SK-N-SH (cell line): ENCODE measurements at regions not wholly inside any gene's neighbourhood (a gene's known extent, or its start where the extent isn't known, plus 50 kb on each side); places are given as distances from the start of the nearest gene placed in this dataset.

Experiments
- CTCF ChIA-PET: fragments of 300-600, 350-600 bp; formaldehyde crosslinking; extraction: SDS; loops from one replicate; lab custom pipeline; 2021; lab: Yijun Ruan, JAX
- POLR2A ChIA-PET: fragments of 350-600 bp; sonication (Branson Sonifier 250); formaldehyde crosslinking; extraction: SDS; loops from one replicate; lab custom pipeline; 2020; ENCODE audit warnings: antibody characterized with exemption, inconsistent platforms; lab: Yijun Ruan, JAX
- DNase-seq: peaks from one replicate; pipeline ENCODE4 v3.0.0; 2012
- H2AFZ ChIP-seq: fragments of 200-600 bp; sonication (generic); 2 replicates; pipeline ENCODE4 v1.8.1; 2016; ENCODE audit warnings: antibody characterized with exemption, mild to moderate bottlenecking, low read depth
- H3F3A ChIP-seq: fragments of 200-600 bp; sonication (generic); replicated peaks from 2 replicates; pipeline ENCODE3; 2016; ENCODE audit warnings: antibody characterized with exemption, mild to moderate bottlenecking; ENCODE audit not compliant: insufficient read depth
- H3K27ac ChIP-seq, 2 experiments: fragments of 200-500 bp in 1 of 2; fragments of 200-600 bp in 1 of 2; sonication (Bioruptor generic) in 1 of 2; sonication (generic), shearing (Covaris generic) in 1 of 2; 2 replicates each; pipeline versions ENCODE4 v1.5.1 to v1.6.1; 2014 to 2016; ENCODE audit warnings: low read depth in 2 of 2, inconsistent platforms in 1 of 2, low read length in 1 of 2, mild to moderate bottlenecking in 1 of 2, mixed read lengths in 1 of 2
- H3K27me3 ChIP-seq: fragments of 200-600 bp; sonication (generic), shearing (Covaris generic); 2 replicates; pipeline ENCODE4 v1.6.1; 2016; ENCODE audit warnings: mixed run types; ENCODE audit not compliant: insufficient read depth
- H3K36me3 ChIP-seq, 2 experiments: fragments of 200-500 bp in 1 of 2; fragments of 200-600 bp in 1 of 2; sonication (Bioruptor generic) in 1 of 2; sonication (generic) in 1 of 2; replicated peaks in 1 of 2; 2 replicates each; pipeline versions ENCODE3 to v1.5.1; 2014 to 2016; ENCODE audit warnings: low read length in 1 of 2, mild to moderate bottlenecking in 1 of 2; ENCODE audit not compliant: insufficient read depth in 2 of 2, control insufficient read depth in 1 of 2
- H3K4me1 ChIP-seq, 2 experiments: fragments of 200-500 bp in 1 of 2; fragments of 200-600 bp in 1 of 2; sonication (Bioruptor generic) in 1 of 2; sonication (generic), shearing (Covaris generic) in 1 of 2; 2 replicates each; pipeline versions ENCODE4 v1.5.1 to v1.6.1; 2014 to 2016; ENCODE audit warnings: low read depth in 1 of 2, low read length in 1 of 2, mixed run types in 1 of 2; ENCODE audit not compliant: insufficient read depth in 2 of 2, control insufficient read depth in 1 of 2
- H3K4me2 ChIP-seq: fragments of 200-600 bp; sonication (generic), shearing (Covaris generic); 2 replicates; pipeline ENCODE4 v1.6.1; 2017; ENCODE audit warnings: mixed run types
- H3K4me3 ChIP-seq, 2 experiments: fragments of 200-500 bp in 1 of 2; fragments of 200-600 bp in 1 of 2; sonication (Bioruptor generic) in 1 of 2; sonication (generic), shearing (Covaris generic) in 1 of 2; 2 replicates each; pipeline versions ENCODE4 v1.5.1 to v1.8.1; 2014 to 2016; ENCODE audit warnings: low read depth in 2 of 2, inconsistent platforms in 1 of 2, low read length in 1 of 2, mild to moderate bottlenecking in 1 of 2, mixed read lengths in 1 of 2, moderate library complexity in 1 of 2
- H3K79me2 ChIP-seq: fragments of 200-600 bp; sonication (generic); 2 replicates; pipeline ENCODE4 v1.8.1; 2017; ENCODE audit warnings: mild to moderate bottlenecking; ENCODE audit not compliant: insufficient read depth
- H3K9ac ChIP-seq: fragments of 200-600 bp; sonication (generic); 2 replicates; pipeline ENCODE4 v1.6.1; 2017; ENCODE audit warnings: mixed run types
- H3K9me2 ChIP-seq: fragments of 200-600 bp; sonication (generic); 2 replicates; pipeline ENCODE4 v1.6.1; 2017; ENCODE audit warnings: mixed run types
- H3K9me3 ChIP-seq: fragments of 200-600 bp; sonication (generic); 2 replicates; pipeline ENCODE4 v1.6.1; 2017; ENCODE audit warnings: mixed run types, mild to moderate bottlenecking, moderate library complexity
- H4K20me1 ChIP-seq: fragments of 200-600 bp; sonication (generic); 2 replicates; pipeline ENCODE4 v1.6.1; 2017; ENCODE audit warnings: mild to moderate bottlenecking, mixed run types; ENCODE audit not compliant: insufficient read depth
- CTCF ChIP-seq: fragments of 200-600 bp; sonication (generic); IDR thresholded peaks from 2 replicates; pipeline ENCODE4 v1.6.1; 2017; ENCODE audit warnings: antibody characterized with exemption, mild to moderate bottlenecking, moderate library complexity
- ELF1 ChIP-seq: IDR thresholded peaks from 2 replicates; pipeline ENCODE4 v1.4.0; 2012
- EP300 ChIP-seq, 2 experiments: IDR thresholded peaks; 2 replicates each; pipeline versions ENCODE4 v1.4.0 to v1.6.1; 2012; ENCODE audit warnings: borderline replicate concordance in 1 of 2, low read depth in 1 of 2, low read length in 1 of 2
- FOXJ3 ChIP-seq: sonication (generic); formaldehyde crosslinking; IDR thresholded peaks from 2 replicates; pipeline ENCODE4 v1.5.1; 2020; ENCODE audit warnings: mild to moderate bottlenecking, missing genetic modification reagents
- JUND ChIP-seq: IDR thresholded peaks from 2 replicates; pipeline ENCODE4 v1.4.0; 2012
- MEF2A ChIP-seq: IDR thresholded peaks from 2 replicates; pipeline ENCODE4 v1.4.0; 2012; ENCODE audit warnings: low read depth, borderline replicate concordance
- NFIC ChIP-seq: IDR thresholded peaks from 2 replicates; pipeline ENCODE4 v1.4.0; 2012; ENCODE audit warnings: borderline replicate concordance
- NRF1 ChIP-seq: IDR thresholded peaks from 2 replicates; pipeline ENCODE4 v1.6.1; 2012; ENCODE audit warnings: low read depth, mild to moderate bottlenecking, low read length
- RAD21 ChIP-seq: IDR thresholded peaks from 2 replicates; pipeline ENCODE4 v1.6.1; 2012; ENCODE audit warnings: mild to moderate bottlenecking, low read length
- RXRA ChIP-seq: IDR thresholded peaks from 2 replicates; pipeline ENCODE4 v1.4.0; 2012; ENCODE audit warnings: low read depth, mild to moderate bottlenecking, borderline replicate concordance
- SIN3A ChIP-seq: IDR thresholded peaks from 2 replicates; pipeline ENCODE4 v1.6.1; 2012; ENCODE audit warnings: low read depth, mild to moderate bottlenecking, low read length, moderate library complexity, borderline replicate concordance
- TAF1 ChIP-seq: IDR thresholded peaks from 2 replicates; pipeline ENCODE4 v1.6.1; 2012; ENCODE audit warnings: low read depth, mild to moderate bottlenecking, low read length, moderate library complexity, borderline replicate concordance
- TCF12 ChIP-seq: IDR thresholded peaks from 2 replicates; pipeline ENCODE4 v1.4.0; 2012
- TEAD4 ChIP-seq: IDR thresholded peaks from 2 replicates; pipeline ENCODE4 v1.4.0; 2012; ENCODE audit warnings: mild to moderate bottlenecking, borderline replicate concordance; ENCODE audit not compliant: insufficient read depth
- USF2 ChIP-seq: fragments of 150-350 bp; IDR thresholded peaks from 2 replicates; pipeline ENCODE4 v1.6.1; 2017; ENCODE audit warnings: antibody characterized with exemption, low read length, low read depth, borderline replicate concordance
- YY1 ChIP-seq: IDR thresholded peaks from 2 replicates; pipeline ENCODE4 v1.4.0; 2012; ENCODE audit warnings: low read depth, mild to moderate bottlenecking
- WGBS: methylation state at CpG from one replicate; pipeline ENCODE4 v1.1.6; 2017; ENCODE audit warnings: low lambda C conversion rate; 5-methylcytosine and 5-hydroxymethylcytosine counted together

GRCh38 chr15:47951781-47952180, 169.0 kb upstream of the SLC24A5 start:
- H3K9me2 ChIP-seq, result no peaks in the 10 kb centered on the region
- no peak overlapping the region for H2AFZ ChIP-seq
- H3K36me3 ChIP-seq, result no peaks in the 10 kb centered on the region
- CTCF ChIA-PET, result no interaction called here
- no peak overlapping the region for H3K4me3 ChIP-seq
- no peaks in the 10 kb centered on the region for H3K27me3 ChIP-seq
- H3K9ac ChIP-seq, result no peak overlapping the region
- POLR2A ChIA-PET, result no interaction called here
- no peaks in the 10 kb centered on the region for H3K79me2 ChIP-seq
- no peaks in the 10 kb centered on the region for H3K9me3 ChIP-seq
- H3F3A ChIP-seq, result no peaks in the 10 kb centered on the region
- TF ChIP-seq TEAD4 (no peak), SIN3A (no peak), YY1 (no peak), FOXJ3 (no peak), RXRA (no peak), JUND (no peak)
- no peak for DNase-seq
- WGBS, result 68% methylated on average over 2 of the region's 2 CpGs
- no peak overlapping the region for H3K4me2 ChIP-seq
- H4K20me1 ChIP-seq, result no peaks in the 10 kb centered on the region
- no peak overlapping the region for H3K27ac ChIP-seq
- H3K4me1 ChIP-seq, result no peaks in the 10 kb centered on the region; a peak in 1 of 4 replicates

- no peaks in the 10 kb centered on the region for H3F3A ChIP-seq
- no peaks in the 10 kb centered on the region; a peak in 1 of 4 replicates for H3K4me1 ChIP-seq
- H3K27me3 ChIP-seq, result no peaks in the 10 kb centered on the region
- WGBS, result 14% methylated on average over 3 of the region's 3 CpGs
- ChIA-PET POLR2A (no interaction called here), CTCF (interaction anchor here (1.0 to 1.5 kb wide), 3 partner anchors 9 to 33 kb away, joined by 3 read pairs; no protein-coding TSS in a partner anchor)
- H3K79me2 ChIP-seq, result no peaks in the 10 kb centered on the region
- no peaks in the 10 kb centered on the region for H3K9me3 ChIP-seq
- H3K36me3 ChIP-seq, result no peaks in the 10 kb centered on the region
- H3K4me3 ChIP-seq, result no peak overlapping the region
- no peak for DNase-seq
- no peaks in the 10 kb centered on the region for H3K9me2 ChIP-seq
- no peak for TF ChIP-seq RAD21
- TF ChIP-seq NFIC, result no peak
- no peak for TF ChIP-seq RXRA
- TF ChIP-seq SIN3A, result no peak
- no peak for TF ChIP-seq CTCF
- TF ChIP-seq USF2, result no peak
- no peak for TF ChIP-seq NRF1
- no peak for TF ChIP-seq FOXJ3
- TF ChIP-seq MEF2A, result no peak
- TF ChIP-seq EP300 (IDR thresholded peaks at IDR 0.05; ENCODE audit: borderline replicate concordance in 1 of 2, low read depth in 1 of 2, low read length in 1 of 2), result no peak
- TF ChIP-seq TCF12, result no peak
- TF ChIP-seq ELF1, result no peak
- TF ChIP-seq YY1, result no peak
- TF ChIP-seq TAF1, result no peak
- TF ChIP-seq, all 33 proteins: peak for 0
- Histone ChIP-seq H3K4me2 (no peak overlapping the region), H3K27ac (no peak overlapping the region), H2AFZ (no peak overlapping the region), H3K9ac (no peak overlapping the region), H4K20me1 (no peaks in the 10 kb centered on the region)
These were observed 166.6 kb upstream of the SLC24A5 start for GRCh38 chr15:47954196-47954595.
